ENCODE measurements at regions not wholly inside any gene's neighbourhood (a gene's known extent, or its start where the extent isn't known, plus 50 kb on each side); places are given as distances from the start of the nearest gene placed in this dataset.

- TF ChIP-seq CTCF (conservative IDR thresholded peaks at IDR 0.05; ENCODE audit: control insufficient read depth, insufficient read depth, low read depth, low read length): no peak
- H3K4me3 ChIP-seq (ENCODE audit: control insufficient read depth, low read depth, low read length): peak overlapping the region; percentile 5
- DNase-seq (ENCODE audit: low read depth): no peak
Measured at GRCh38 chr1:39107341-39108290, 81.5 kb downstream of the NDUFS5 start.

- H3K4me3 ChIP-seq (ENCODE audit: control insufficient read depth, low read depth, low read length): no peak overlapping the region
- TF ChIP-seq CTCF (conservative IDR thresholded peaks at IDR 0.05; ENCODE audit: control insufficient read depth, insufficient read depth, low read depth, low read length): no peak
- DNase-seq (ENCODE audit: low read depth): no peak
Measured at GRCh38 chr1:39109644-39110043, 83.5 kb downstream of the NDUFS5 start.

- no peak overlapping the region for H3K4me3 ChIP-seq (ENCODE audit: control insufficient read depth, low read depth, low read length)
- peak; percentile 96 for DNase-seq (ENCODE audit: low read depth)
- no peak for TF ChIP-seq CTCF (conservative IDR thresholded peaks at IDR 0.05; ENCODE audit: control insufficient read depth, insufficient read depth, low read depth, low read length)
Measured at GRCh38 chr1:39110325-39110851, 84.2 kb downstream of the NDUFS5 start.

- peak; percentile 75 for DNase-seq (ENCODE audit: low read depth)
- TF ChIP-seq CTCF (conservative IDR thresholded peaks at IDR 0.05; ENCODE audit: control insufficient read depth, insufficient read depth, low read depth, low read length): no peak
- H3K4me3 ChIP-seq (ENCODE audit: control insufficient read depth, low read depth, low read length): no peak overlapping the region
Measured at GRCh38 chr1:39110882-39111281, 84.7 kb downstream of the NDUFS5 start.

- H3K4me3 ChIP-seq (ENCODE audit: control insufficient read depth, low read depth, low read length): no peak overlapping the region
- no peak for TF ChIP-seq CTCF (conservative IDR thresholded peaks at IDR 0.05; ENCODE audit: control insufficient read depth, insufficient read depth, low read depth, low read length)
- no peak for DNase-seq (ENCODE audit: low read depth)
Measured at GRCh38 chr1:39113109-39113743, 87.1 kb downstream of the NDUFS5 start.

- H3K4me3 ChIP-seq (ENCODE audit: control insufficient read depth, low read depth, low read length): no peak overlapping the region
- TF ChIP-seq CTCF (conservative IDR thresholded peaks at IDR 0.05; ENCODE audit: control insufficient read depth, insufficient read depth, low read depth, low read length): no peak
- peak; percentile 90 for DNase-seq (ENCODE audit: low read depth)
Measured at GRCh38 chr1:39115271-39116110, 89.0 kb upstream of the MACF1 start.

All from fibroblast of mammary gland (primary cell).